ENCODE measurements at regions not wholly inside any gene's neighbourhood (a gene's known extent, or its start where the extent isn't known, plus 50 kb on each side); places are given as distances from the start of the nearest gene placed in this dataset.

DNA sequence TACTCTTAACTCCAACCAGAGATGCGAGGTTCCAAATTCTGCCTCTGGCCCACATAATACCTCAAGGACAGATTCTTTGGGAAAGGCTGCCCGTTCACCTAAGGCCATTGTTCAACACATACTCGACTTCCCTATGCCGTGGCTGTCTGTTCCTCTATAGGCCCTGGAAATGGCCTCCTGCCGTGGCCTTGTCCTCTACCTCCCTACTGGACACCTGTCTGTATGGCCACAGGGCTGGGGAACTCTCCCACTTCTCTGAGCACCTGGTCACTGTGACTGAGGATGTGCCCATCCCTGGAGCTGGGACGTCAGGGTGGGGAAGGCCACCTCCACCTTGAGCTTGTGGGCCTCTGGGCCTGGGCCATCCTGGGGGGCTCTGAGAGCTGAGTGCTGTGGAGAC, 340.5 kb upstream of the B3GAT1 start:
- no peak for ATAC-seq
- TF ChIP-seq ZNF70 (CRISPR knock-in tag; IDR thresholded peaks at IDR 0.05) (no peak), TOX (CRISPR knock-in tag; IDR thresholded peaks at IDR 0.05; ENCODE audit: borderline replicate concordance) (no peak), RARB (CRISPR knock-in tag; IDR thresholded peaks at IDR 0.05) (no peak)
- TF ChIP-seq, protein P1, sequence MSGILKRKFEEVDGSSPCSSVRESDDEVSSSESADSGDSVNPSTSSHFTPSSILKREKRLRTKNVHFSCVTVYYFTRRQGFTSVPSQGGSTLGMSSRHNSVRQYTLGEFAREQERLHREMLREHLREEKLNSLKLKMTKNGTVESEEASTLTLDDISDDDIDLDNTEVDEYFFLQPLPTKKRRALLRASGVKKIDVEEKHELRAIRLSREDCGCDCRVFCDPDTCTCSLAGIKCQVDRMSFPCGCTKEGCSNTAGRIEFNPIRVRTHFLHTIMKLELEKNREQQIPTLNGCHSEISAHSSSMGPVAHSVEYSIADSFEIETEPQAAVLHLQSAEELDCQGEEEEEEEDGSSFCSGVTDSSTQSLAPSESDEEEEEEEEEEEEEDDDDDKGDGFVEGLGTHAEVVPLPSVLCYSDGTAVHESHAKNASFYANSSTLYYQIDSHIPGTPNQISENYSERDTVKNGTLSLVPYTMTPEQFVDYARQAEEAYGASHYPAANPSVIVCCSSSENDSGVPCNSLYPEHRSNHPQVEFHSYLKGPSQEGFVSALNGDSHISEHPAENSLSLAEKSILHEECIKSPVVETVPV (CRISPR knock-in tag; IDR thresholded peaks at IDR 0.05) = no peak
- TF ChIP-seq, protein P2, sequence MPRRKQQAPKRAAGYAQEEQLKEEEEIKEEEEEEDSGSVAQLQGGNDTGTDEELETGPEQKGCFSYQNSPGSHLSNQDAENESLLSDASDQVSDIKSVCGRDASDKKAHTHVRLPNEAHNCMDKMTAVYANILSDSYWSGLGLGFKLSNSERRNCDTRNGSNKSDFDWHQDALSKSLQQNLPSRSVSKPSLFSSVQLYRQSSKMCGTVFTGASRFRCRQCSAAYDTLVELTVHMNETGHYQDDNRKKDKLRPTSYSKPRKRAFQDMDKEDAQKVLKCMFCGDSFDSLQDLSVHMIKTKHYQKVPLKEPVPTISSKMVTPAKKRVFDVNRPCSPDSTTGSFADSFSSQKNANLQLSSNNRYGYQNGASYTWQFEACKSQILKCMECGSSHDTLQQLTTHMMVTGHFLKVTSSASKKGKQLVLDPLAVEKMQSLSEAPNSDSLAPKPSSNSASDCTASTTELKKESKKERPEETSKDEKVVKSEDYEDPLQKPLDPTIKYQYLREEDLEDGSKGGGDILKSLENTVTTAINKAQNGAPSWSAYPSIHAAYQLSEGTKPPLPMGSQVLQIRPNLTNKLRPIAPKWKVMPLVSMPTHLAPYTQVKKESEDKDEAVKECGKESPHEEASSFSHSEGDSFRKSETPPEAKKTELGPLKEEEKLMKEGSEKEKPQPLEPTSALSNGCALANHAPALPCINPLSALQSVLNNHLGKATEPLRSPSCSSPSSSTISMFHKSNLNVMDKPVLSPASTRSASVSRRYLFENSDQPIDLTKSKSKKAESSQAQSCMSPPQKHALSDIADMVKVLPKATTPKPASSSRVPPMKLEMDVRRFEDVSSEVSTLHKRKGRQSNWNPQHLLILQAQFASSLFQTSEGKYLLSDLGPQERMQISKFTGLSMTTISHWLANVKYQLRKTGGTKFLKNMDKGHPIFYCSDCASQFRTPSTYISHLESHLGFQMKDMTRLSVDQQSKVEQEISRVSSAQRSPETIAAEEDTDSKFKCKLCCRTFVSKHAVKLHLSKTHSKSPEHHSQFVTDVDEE (CRISPR knock-in tag; IDR thresholded peaks at IDR 0.05) = no peak
- TF ChIP-seq, protein P3, sequence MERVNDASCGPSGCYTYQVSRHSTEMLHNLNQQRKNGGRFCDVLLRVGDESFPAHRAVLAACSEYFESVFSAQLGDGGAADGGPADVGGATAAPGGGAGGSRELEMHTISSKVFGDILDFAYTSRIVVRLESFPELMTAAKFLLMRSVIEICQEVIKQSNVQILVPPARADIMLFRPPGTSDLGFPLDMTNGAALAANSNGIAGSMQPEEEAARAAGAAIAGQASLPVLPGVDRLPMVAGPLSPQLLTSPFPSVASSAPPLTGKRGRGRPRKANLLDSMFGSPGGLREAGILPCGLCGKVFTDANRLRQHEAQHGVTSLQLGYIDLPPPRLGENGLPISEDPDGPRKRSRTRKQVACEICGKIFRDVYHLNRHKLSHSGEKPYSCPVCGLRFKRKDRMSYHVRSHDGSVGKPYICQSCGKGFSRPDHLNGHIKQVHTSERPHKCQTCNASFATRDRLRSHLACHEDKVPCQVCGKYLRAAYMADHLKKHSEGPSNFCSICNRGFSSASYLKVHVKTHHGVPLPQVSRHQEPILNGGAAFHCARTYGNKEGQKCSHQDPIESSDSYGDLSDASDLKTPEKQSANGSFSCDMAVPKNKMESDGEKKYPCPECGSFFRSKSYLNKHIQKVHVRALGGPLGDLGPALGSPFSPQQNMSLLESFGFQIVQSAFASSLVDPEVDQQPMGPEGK (CRISPR knock-in tag; IDR thresholded peaks at IDR 0.05; ENCODE audit: borderline replicate concordance) = no peak

DNA sequence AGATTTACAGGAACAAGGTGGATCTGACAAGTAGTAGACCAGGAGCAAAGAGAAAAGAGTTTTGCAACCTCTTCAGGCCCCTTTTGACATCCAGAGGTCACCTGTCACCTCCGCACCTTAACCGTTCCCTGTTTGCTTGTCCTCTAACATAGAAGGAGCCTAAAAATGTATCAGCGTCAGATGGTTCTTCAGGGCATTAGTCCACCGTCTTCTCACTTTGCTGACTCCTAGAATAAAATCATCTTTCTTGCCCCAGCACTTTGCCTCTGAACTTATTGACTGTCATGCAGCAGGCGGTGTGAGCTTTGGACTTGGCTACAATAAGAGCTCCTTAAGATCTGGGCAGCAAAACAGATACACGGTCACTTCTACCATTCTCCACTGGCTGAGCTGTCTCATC, 339.7 kb upstream of the B3GAT1 start:
- no peak for ATAC-seq

More for the DNA sequence above, 339.7 kb upstream of the B3GAT1 start:
- TF ChIP-seq ARNTL (CRISPR knock-in tag; IDR thresholded peaks at IDR 0.05; ENCODE audit: borderline replicate concordance, low read depth) (no peak), ZNF70 (CRISPR knock-in tag; IDR thresholded peaks at IDR 0.05) (no peak), ESRRG (CRISPR knock-in tag; IDR thresholded peaks at IDR 0.05) (no peak), ZFP30 (CRISPR knock-in tag; IDR thresholded peaks at IDR 0.05) (no peak), ZFP3 (CRISPR knock-in tag; IDR thresholded peaks at IDR 0.05) (no peak), PPARA (CRISPR knock-in tag; IDR thresholded peaks at IDR 0.05; ENCODE audit: borderline replicate concordance) (no peak), TOX (CRISPR knock-in tag; IDR thresholded peaks at IDR 0.05; ENCODE audit: borderline replicate concordance) (no peak), GLIS3 (CRISPR knock-in tag; IDR thresholded peaks at IDR 0.05) (no peak), ZNF565 (CRISPR knock-in tag; conservative IDR thresholded peaks at IDR 0.05; ENCODE audit: low read depth) (no peak), BACH2 (CRISPR knock-in tag; IDR thresholded peaks at IDR 0.05; ENCODE audit: borderline replicate concordance) (no peak), TCF4 (CRISPR knock-in tag; IDR thresholded peaks at IDR 0.05; ENCODE audit: borderline replicate concordance) (no peak), SNAI2 (CRISPR knock-in tag; IDR thresholded peaks at IDR 0.05) (no peak), OSR1 (CRISPR knock-in tag; IDR thresholded peaks at IDR 0.05) (no peak), RARB (CRISPR knock-in tag; IDR thresholded peaks at IDR 0.05) (no peak), CSDC2 (CRISPR knock-in tag; IDR thresholded peaks at IDR 0.05) (no peak), ZC3H10 (CRISPR knock-in tag; IDR thresholded peaks at IDR 0.05) (no peak)
- TF ChIP-seq, protein P1 (CRISPR knock-in tag; IDR thresholded peaks at IDR 0.05) = no peak
- TF ChIP-seq, protein P4, sequence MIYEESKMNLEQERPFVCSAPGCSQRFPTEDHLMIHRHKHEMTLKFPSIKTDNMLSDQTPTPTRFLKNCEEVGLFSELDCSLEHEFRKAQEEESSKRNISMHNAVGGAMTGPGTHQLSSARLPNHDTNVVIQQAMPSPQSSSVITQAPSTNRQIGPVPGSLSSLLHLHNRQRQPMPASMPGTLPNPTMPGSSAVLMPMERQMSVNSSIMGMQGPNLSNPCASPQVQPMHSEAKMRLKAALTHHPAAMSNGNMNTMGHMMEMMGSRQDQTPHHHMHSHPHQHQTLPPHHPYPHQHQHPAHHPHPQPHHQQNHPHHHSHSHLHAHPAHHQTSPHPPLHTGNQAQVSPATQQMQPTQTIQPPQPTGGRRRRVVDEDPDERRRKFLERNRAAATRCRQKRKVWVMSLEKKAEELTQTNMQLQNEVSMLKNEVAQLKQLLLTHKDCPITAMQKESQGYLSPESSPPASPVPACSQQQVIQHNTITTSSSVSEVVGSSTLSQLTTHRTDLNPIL (CRISPR knock-in tag; IDR thresholded peaks at IDR 0.05; ENCODE audit: low read depth) = no peak
- TF ChIP-seq, protein P2 (CRISPR knock-in tag; IDR thresholded peaks at IDR 0.05) = no peak
